Loucy (cell line): ENCODE measurements at regions not wholly inside any gene's neighbourhood (a gene's known extent, or its start where the extent isn't known, plus 50 kb on each side); places are given as distances from the start of the nearest gene placed in this dataset.
"Not testable (repeated sequence)": the region's sequence is repeated elsewhere in the genome, so short reads cannot be mapped to it uniquely, and the experiment has no call there.

Experiments used
- H2AFZ ChIP-seq: fragments of 200-600 bp; sonication (generic); 2 replicates; pipeline ENCODE4 v1.6.0; 2016; ENCODE audit warnings: antibody characterized with exemption, mild to moderate bottlenecking, low read length, moderate library complexity
- H3F3A ChIP-seq: fragments of 200-600 bp; 2 replicates; pipeline ENCODE4 v1.6.0; 2016; ENCODE audit warnings: antibody characterized with exemption, low read depth, mild to moderate bottlenecking
- H3K27me3 ChIP-seq: fragments of 200-600 bp; sonication (generic); 2 replicates; pipeline ENCODE4 v1.6.1; 2014; ENCODE audit warnings: low read length, mild to moderate bottlenecking; ENCODE audit not compliant: insufficient read depth, poor library complexity, severe bottlenecking
- H3K36me3 ChIP-seq: fragments of 200-600 bp; sonication (generic); 2 replicates; pipeline ENCODE4 v1.6.1; 2016; ENCODE audit warnings: low read length; ENCODE audit not compliant: insufficient read depth
- H3K4me1 ChIP-seq: fragments of 200-600 bp; sonication (generic); 2 replicates; pipeline ENCODE4 v1.5.1; 2014; ENCODE audit warnings: low read length, mild to moderate bottlenecking; ENCODE audit not compliant: insufficient read depth, poor library complexity, severe bottlenecking
- H3K4me2 ChIP-seq: fragments of 200-600 bp; sonication (generic); 2 replicates; pipeline ENCODE4 v1.6.0; 2014; ENCODE audit warnings: antibody characterized with exemption, low read length, low read depth, mild to moderate bottlenecking; ENCODE audit not compliant: poor library complexity, severe bottlenecking
- H3K4me3 ChIP-seq: fragments of 200-600 bp; sonication (generic); 2 replicates; pipeline ENCODE4 v1.5.1; 2014; ENCODE audit warnings: low read length, mild to moderate bottlenecking, mixed read lengths; ENCODE audit not compliant: poor library complexity, severe bottlenecking
- H3K79me2 ChIP-seq: fragments of 200-600 bp; sonication (generic); 2 replicates; pipeline ENCODE4 v1.6.1; 2014; ENCODE audit warnings: low read length; ENCODE audit not compliant: insufficient read depth
- H3K9ac ChIP-seq: fragments of 200-600 bp; sonication (generic); 2 replicates; pipeline ENCODE4 v1.6.0; 2014; ENCODE audit warnings: mild to moderate bottlenecking, low read depth, low read length, moderate library complexity; ENCODE audit not compliant: poor library complexity, severe bottlenecking
- H3K9me2 ChIP-seq: fragments of 200-600 bp; sonication (generic); replicated peaks from 2 replicates; pipeline ENCODE4 v1.6.1; 2016; ENCODE audit warnings: low read depth, low read length, mixed read lengths
- H3K9me3 ChIP-seq: fragments of 200-600 bp; sonication (generic); 2 replicates; pipeline ENCODE4 v1.6.1; 2014; ENCODE audit warnings: mild to moderate bottlenecking, antibody characterized with exemption, low read length, low read depth; ENCODE audit not compliant: insufficient read depth
- H4K20me1 ChIP-seq: fragments of 200-600 bp; sonication (generic); 2 replicates; pipeline ENCODE4 v1.6.0; 2014; ENCODE audit warnings: antibody characterized with exemption, low read length, mild to moderate bottlenecking; ENCODE audit not compliant: insufficient read depth, poor library complexity, severe bottlenecking

DNA sequence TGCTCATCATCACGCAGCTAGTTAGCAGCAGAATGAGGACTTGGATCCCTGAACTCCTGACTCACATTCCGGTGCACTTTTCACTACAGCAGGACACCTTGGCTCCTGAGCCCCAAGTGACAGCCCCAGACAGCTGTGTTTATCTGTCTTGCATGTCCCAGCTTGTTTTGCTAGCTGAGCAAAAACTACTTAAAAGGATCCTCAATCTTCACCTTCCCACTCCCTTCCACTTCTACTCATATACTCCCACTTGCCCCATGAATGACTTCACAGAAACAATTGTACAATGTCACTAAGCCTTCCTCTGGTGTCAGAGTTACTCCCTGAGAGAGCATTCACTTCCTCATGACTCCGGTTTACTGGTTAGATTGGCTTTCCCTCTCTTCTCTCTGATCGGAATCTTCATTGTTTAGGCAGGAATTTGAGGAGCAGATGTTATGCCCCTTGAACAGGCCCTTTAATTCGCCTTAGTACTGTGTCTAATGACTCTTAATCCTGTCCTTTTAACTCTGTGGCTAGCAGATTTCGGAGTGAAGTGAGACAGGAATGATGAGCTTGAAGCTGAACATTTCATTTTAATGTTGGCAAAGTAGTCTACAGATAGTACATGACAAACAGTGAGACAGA, 587.2 kb upstream of the CHD1 start:
- H3K9ac ChIP-seq, H4K20me1 ChIP-seq, H3F3A ChIP-seq, H3K4me3 ChIP-seq, H3K27me3 ChIP-seq, H3K36me3 ChIP-seq, H3K4me1 ChIP-seq, H3K9me2 ChIP-seq, H3K9me3 ChIP-seq, H3K4me2 ChIP-seq, H2AFZ ChIP-seq, H3K79me2 ChIP-seq: not testable (repeated sequence)

DNA sequence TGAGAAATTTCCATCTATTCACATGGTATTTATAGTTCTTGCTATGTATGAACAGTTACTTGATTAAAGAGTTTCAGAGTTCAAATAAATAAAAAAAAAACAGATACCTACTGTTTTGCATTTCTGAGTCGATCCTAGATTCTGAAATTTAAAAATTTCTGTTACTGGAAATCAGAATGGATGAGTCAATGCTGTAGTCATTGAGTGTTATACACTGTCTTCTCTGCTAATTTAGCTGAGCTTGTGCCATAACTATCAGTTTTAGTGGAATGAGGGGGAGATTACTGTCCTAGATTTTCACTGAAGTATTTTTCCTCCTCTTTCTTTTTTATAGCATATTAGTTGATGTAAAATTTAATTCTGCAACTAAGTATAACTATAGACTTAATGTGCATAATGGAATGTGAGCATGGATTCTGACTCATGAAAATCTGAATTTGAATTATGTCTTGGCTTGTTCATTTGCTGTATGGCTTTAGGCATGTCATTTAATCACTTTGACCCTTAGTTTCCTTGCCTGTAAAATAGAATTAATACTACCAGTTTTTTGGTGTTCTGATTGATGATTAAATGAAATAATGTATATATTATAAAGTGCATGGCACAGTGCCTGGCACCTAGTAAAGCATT, 581.5 kb upstream of the CHD1 start:
- H3K36me3 ChIP-seq, H3K9me2 ChIP-seq, H3K27me3 ChIP-seq, H3K4me1 ChIP-seq, H3K4me3 ChIP-seq, H2AFZ ChIP-seq, H3K79me2 ChIP-seq, H3K4me2 ChIP-seq, H3K9me3 ChIP-seq, H3F3A ChIP-seq, H3K9ac ChIP-seq, H4K20me1 ChIP-seq: not testable (repeated sequence)

DNA sequence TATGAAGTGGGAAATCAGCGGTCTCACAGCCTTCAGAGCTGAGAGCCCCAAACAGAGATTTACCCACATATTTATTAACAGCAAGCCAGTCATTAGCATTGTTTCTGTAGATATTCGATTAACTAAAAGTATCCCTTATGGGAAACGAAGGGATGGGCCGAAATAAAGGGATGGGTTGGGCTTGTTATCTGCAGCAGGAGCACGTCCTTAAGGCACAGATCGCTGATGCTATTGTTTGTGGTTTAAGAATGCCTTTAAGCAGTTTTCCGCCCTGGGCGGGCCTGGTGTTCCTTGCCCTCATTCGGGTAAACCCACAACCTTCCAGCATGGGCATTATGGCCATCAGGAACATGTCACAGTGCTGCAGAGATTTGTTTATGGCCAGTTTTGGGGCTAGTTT, 580.3 kb upstream of the CHD1 start:
- not testable (repeated sequence) for H3K4me3 ChIP-seq, H3K9me3 ChIP-seq, H3K4me1 ChIP-seq, H3K9ac ChIP-seq, H2AFZ ChIP-seq, H3F3A ChIP-seq, H3K4me2 ChIP-seq, H3K79me2 ChIP-seq, H3K9me2 ChIP-seq, H3K36me3 ChIP-seq, H3K27me3 ChIP-seq, H4K20me1 ChIP-seq

DNA sequence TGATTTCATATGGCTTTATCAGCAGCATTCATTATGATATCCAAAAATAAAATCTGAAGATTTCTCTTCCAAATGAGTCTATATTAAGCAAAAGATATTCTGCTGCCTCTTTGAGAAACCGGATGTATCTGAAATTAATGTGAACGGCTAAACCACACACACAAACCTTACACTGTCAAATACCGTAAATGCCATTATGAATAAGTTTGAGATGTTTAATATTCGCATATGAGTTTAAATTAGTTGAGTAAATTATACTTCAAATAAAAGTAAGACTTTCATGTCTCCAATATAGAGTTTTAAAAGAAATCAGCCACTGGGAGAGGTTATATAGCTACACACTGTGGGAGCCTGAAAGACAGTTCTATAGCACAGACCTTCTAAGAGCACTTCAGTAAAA, 566.6 kb upstream of the CHD1 start:
- not testable (repeated sequence) for H3F3A ChIP-seq, H3K79me2 ChIP-seq, H3K27me3 ChIP-seq, H3K4me1 ChIP-seq, H3K4me2 ChIP-seq, H4K20me1 ChIP-seq, H3K36me3 ChIP-seq, H3K4me3 ChIP-seq, H3K9me2 ChIP-seq, H3K9ac ChIP-seq, H3K9me3 ChIP-seq, H2AFZ ChIP-seq

DNA sequence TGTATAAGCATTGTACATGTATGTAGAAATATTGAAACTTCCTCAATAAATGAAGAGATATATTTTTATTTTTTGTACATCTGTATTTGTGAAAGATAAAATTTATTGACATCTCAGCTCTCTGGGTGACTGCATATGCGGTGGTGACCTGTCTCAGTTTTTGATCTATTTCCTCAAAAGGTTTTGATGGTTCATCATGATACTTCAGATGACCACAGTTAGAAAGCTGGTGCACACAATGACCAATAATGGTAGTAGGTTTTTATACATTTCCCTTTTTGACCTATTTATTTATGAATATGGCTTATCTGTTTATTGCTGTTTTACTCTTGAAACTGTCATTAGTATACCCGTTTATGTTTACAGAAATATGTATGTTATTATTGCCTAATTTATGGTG, 549.6 kb upstream of the CHD1 start:
- not testable (repeated sequence) for H3K9me3 ChIP-seq, H3K9ac ChIP-seq, H3K4me2 ChIP-seq, H3K9me2 ChIP-seq, H4K20me1 ChIP-seq, H3K4me3 ChIP-seq, H3K4me1 ChIP-seq, H3F3A ChIP-seq, H3K79me2 ChIP-seq, H3K36me3 ChIP-seq, H2AFZ ChIP-seq, H3K27me3 ChIP-seq

DNA sequence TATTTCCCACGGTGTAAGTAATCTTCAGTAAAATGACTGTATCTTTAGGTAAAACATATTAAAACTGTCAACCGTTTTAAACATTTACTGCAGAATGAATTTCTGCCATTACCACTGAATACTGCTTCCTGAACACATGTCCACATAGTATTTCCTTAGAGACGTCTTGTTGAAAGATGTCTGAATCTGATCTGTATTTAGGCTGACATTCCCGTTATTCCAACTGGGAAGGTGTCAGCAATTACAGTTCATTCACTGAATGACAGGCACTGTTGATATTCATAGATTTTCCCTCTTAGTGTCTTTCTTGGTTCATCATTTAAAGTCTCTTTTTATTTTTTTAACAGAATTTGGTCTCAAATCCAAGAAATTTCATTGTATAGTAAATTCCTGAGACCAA, 544.5 kb upstream of the CHD1 start:
- not testable (repeated sequence) for H3K27me3 ChIP-seq, H3K4me3 ChIP-seq, H3K79me2 ChIP-seq, H3K36me3 ChIP-seq, H3K9me3 ChIP-seq, H3K4me1 ChIP-seq, H3K4me2 ChIP-seq, H3K9me2 ChIP-seq, H3F3A ChIP-seq, H2AFZ ChIP-seq, H3K9ac ChIP-seq, H4K20me1 ChIP-seq

DNA sequence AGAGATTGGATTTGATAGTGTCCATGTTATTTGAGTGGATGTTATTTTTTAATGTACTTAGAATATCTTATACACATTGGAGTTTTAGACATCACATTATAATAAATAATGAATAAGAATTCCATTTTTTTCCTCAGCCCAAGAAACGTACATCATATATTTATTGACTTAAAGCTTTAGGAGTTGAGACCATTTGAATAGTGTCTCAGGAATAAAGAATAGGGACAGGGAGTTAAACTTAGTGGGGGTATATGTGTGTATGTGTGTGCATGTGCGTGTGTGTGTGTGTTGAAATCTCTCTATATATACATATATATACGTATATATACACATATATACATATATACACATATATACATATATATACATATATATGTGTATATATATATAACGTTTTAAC, 542.9 kb upstream of the CHD1 start:
- not testable (repeated sequence) for H2AFZ ChIP-seq, H3K27me3 ChIP-seq, H3K9me2 ChIP-seq, H3K4me2 ChIP-seq, H4K20me1 ChIP-seq, H3K9ac ChIP-seq, H3K9me3 ChIP-seq, H3K36me3 ChIP-seq, H3K4me3 ChIP-seq, H3K79me2 ChIP-seq, H3F3A ChIP-seq, H3K4me1 ChIP-seq
